HEK293 (cell line): ENCODE measurements at regions not wholly inside any gene's neighbourhood (a gene's known extent, or its start where the extent isn't known, plus 50 kb on each side); places are given as distances from the start of the nearest gene placed in this dataset.

Experiments
- CTCF ChIA-PET: fragments of 350-600 bp; formaldehyde crosslinking; extraction: SDS; loops from one replicate; lab custom pipeline; 2021; ENCODE audit warnings: antibody characterized with exemption; lab: Yijun Ruan, JAX
- POLR2A ChIA-PET: fragments of 300-600 bp; formaldehyde crosslinking; extraction: SDS; loops from one replicate; lab custom pipeline; 2020; ENCODE audit warnings: antibody characterized with exemption, inconsistent platforms; lab: Yijun Ruan, JAX
- H3K27ac ChIP-seq: fragments of 200-500 bp; sonication (Bioruptor generic); 2 replicates; pipeline ENCODE4 v1.5.1; 2014; ENCODE audit warnings: low read depth, low read length, control low read depth, inconsistent platforms; ENCODE audit errors: extremely low read depth
- H3K36me3 ChIP-seq, 2 experiments: fragments of 200-500 bp in 1 of 2; sonication (Bioruptor generic) in 1 of 2; 1 replicate in 1 of 2; 2 replicates in 1 of 2; pipeline ENCODE4 v1.5.1; 2014 to 2017; ENCODE audit warnings: inconsistent platforms in 2 of 2, low read length in 2 of 2; ENCODE audit not compliant: control insufficient read depth in 2 of 2, insufficient read depth in 1 of 2
- H3K4me1 ChIP-seq: fragments of 200-500 bp; sonication (Bioruptor generic); 2 replicates; pipeline ENCODE4 v1.5.1; 2014; ENCODE audit warnings: mild to moderate bottlenecking, low read length, inconsistent platforms; ENCODE audit not compliant: control insufficient read depth, insufficient read depth
- H3K4me3 ChIP-seq: 2 replicates; pipeline ENCODE4 v1.5.1; 2011; ENCODE audit warnings: low read depth, mild to moderate bottlenecking, control low read depth, low read length, moderate library complexity
- H3K9me3 ChIP-seq: fragments of 200-500 bp; sonication (Bioruptor generic); 2 replicates; pipeline ENCODE4 v1.5.1; 2014; ENCODE audit warnings: low read depth, low read length, inconsistent platforms; ENCODE audit not compliant: control insufficient read depth, insufficient read depth
- ATF2 ChIP-seq: fragments of 450-650 bp; formaldehyde crosslinking; IDR thresholded peaks from 2 replicates; pipeline ENCODE4 v1.5.1; 2016; ENCODE audit warnings: missing biosample characterization, missing genetic modification characterization, low read depth
- BCL6B ChIP-seq: fragments of 450-650 bp; formaldehyde crosslinking; IDR thresholded peaks from 2 replicates; pipeline ENCODE4 v1.5.1; 2017; ENCODE audit warnings: missing biosample characterization, missing genetic modification characterization
- REPIN1 ChIP-seq: fragments of 450-650 bp; formaldehyde crosslinking; IDR thresholded peaks from 2 replicates; pipeline ENCODE4 v1.5.1; 2017; ENCODE audit warnings: missing biosample characterization, missing genetic modification characterization, low read depth
- SALL2 ChIP-seq: fragments of 450-650 bp; formaldehyde crosslinking; IDR thresholded peaks from 2 replicates; pipeline ENCODE4 v1.5.0; 2017; ENCODE audit warnings: missing biosample characterization, mild to moderate bottlenecking, missing genetic modification characterization, borderline replicate concordance
- ZBTB17 ChIP-seq: fragments of 450-650 bp; formaldehyde crosslinking; IDR thresholded peaks from 2 replicates; pipeline ENCODE4 v1.5.1; 2016; ENCODE audit warnings: missing biosample characterization, missing genetic modification characterization
- ZBTB49 ChIP-seq: fragments of 450-650 bp; formaldehyde crosslinking; IDR thresholded peaks from 2 replicates; pipeline ENCODE4 v1.5.1; 2016; ENCODE audit warnings: missing biosample characterization, missing genetic modification characterization, low read depth
- ZFHX2 ChIP-seq: fragments of 450-650 bp; formaldehyde crosslinking; conservative IDR thresholded peaks from 2 replicates; pipeline ENCODE4 v1.5.1; 2016; ENCODE audit warnings: missing biosample characterization, missing genetic modification characterization
- ZNF148 ChIP-seq: fragments of 450-650 bp; formaldehyde crosslinking; IDR thresholded peaks from 2 replicates; pipeline ENCODE4 v1.5.0; 2017; ENCODE audit warnings: missing biosample characterization, missing genetic modification characterization, borderline replicate concordance
- ZNF184 ChIP-seq: fragments of 450-650 bp; IDR thresholded peaks from 2 replicates; pipeline ENCODE4 v1.5.1; 2018; ENCODE audit warnings: missing biosample characterization, mild to moderate bottlenecking, missing genetic modification characterization
- ZNF266 ChIP-seq: fragments of 450-650 bp; formaldehyde crosslinking; IDR thresholded peaks from 2 replicates; pipeline ENCODE4 v1.5.1; 2016; ENCODE audit warnings: missing biosample characterization, missing genetic modification characterization, low read depth
- ZNF654 ChIP-seq: fragments of 450-650 bp; formaldehyde crosslinking; IDR thresholded peaks from 2 replicates; pipeline ENCODE4 v1.5.1; 2016; ENCODE audit warnings: low read depth, missing biosample characterization, missing genetic modification characterization
- ZNF76 ChIP-seq: fragments of 450-650 bp; formaldehyde crosslinking; IDR thresholded peaks from 2 replicates; pipeline ENCODE4; 2016; ENCODE audit warnings: low read depth, missing biosample characterization, missing genetic modification characterization, borderline replicate concordance
- ZNF830 ChIP-seq: fragments of 450-650 bp; IDR thresholded peaks from 2 replicates; pipeline ENCODE4 v1.5.0; 2018; ENCODE audit warnings: missing biosample characterization, missing genetic modification characterization, low read depth, mild to moderate bottlenecking, moderate library complexity
- ZSCAN16 ChIP-seq: fragments of 450-650 bp; formaldehyde crosslinking; IDR thresholded peaks from 2 replicates; pipeline ENCODE4 v1.5.1; 2016; ENCODE audit warnings: missing biosample characterization, missing genetic modification characterization
- TF ChIP-seq, protein P1 (sequence below): fragments of 450-650 bp; formaldehyde crosslinking; IDR thresholded peaks from 2 replicates; pipeline ENCODE4 v1.5.1; 2016; ENCODE audit warnings: missing biosample characterization, missing genetic modification characterization
- TF ChIP-seq, protein P2 (sequence below): fragments of 450-650 bp; formaldehyde crosslinking; IDR thresholded peaks from 2 replicates; pipeline ENCODE4 v1.5.1; 2016; ENCODE audit warnings: missing biosample characterization, missing genetic modification characterization
- TF ChIP-seq, protein P3 (sequence below): fragments of 450-650 bp; formaldehyde crosslinking; IDR thresholded peaks from 2 replicates; pipeline ENCODE4 v1.5.1; 2016; ENCODE audit warnings: missing biosample characterization, missing genetic modification characterization
- TF ChIP-seq, protein P4 (sequence below): fragments of 450-650 bp; formaldehyde crosslinking; IDR thresholded peaks from 2 replicates; pipeline ENCODE4 v1.5.1; 2017; ENCODE audit warnings: missing biosample characterization, missing genetic modification characterization
- TF ChIP-seq, protein P5 (sequence below): fragments of 450-650 bp; formaldehyde crosslinking; IDR thresholded peaks from 2 replicates; pipeline ENCODE4 v1.5.1; 2016; ENCODE audit warnings: missing biosample characterization, missing genetic modification characterization

- Histone ChIP-seq H3K36me3 (no peaks in the 10 kb centered on the region), H3K4me3 (no peak overlapping the region), H3K27ac (no peak overlapping the region), H3K4me1 (no peaks in the 10 kb centered on the region), H3K9me3 (no peaks in the 10 kb centered on the region)
- no peak for TF ChIP-seq ZBTB49 (tag by site-specific recombination)
- TF ChIP-seq, protein P1, sequence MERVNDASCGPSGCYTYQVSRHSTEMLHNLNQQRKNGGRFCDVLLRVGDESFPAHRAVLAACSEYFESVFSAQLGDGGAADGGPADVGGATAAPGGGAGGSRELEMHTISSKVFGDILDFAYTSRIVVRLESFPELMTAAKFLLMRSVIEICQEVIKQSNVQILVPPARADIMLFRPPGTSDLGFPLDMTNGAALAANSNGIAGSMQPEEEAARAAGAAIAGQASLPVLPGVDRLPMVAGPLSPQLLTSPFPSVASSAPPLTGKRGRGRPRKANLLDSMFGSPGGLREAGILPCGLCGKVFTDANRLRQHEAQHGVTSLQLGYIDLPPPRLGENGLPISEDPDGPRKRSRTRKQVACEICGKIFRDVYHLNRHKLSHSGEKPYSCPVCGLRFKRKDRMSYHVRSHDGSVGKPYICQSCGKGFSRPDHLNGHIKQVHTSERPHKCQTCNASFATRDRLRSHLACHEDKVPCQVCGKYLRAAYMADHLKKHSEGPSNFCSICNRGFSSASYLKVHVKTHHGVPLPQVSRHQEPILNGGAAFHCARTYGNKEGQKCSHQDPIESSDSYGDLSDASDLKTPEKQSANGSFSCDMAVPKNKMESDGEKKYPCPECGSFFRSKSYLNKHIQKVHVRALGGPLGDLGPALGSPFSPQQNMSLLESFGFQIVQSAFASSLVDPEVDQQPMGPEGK (tag by site-specific recombination) = no peak
- no peak for TF ChIP-seq ZNF148 (tag by site-specific recombination)
- no peak for TF ChIP-seq ZSCAN16 (tag by site-specific recombination)
- TF ChIP-seq ZNF76 = no peak
- TF ChIP-seq, protein P2, sequence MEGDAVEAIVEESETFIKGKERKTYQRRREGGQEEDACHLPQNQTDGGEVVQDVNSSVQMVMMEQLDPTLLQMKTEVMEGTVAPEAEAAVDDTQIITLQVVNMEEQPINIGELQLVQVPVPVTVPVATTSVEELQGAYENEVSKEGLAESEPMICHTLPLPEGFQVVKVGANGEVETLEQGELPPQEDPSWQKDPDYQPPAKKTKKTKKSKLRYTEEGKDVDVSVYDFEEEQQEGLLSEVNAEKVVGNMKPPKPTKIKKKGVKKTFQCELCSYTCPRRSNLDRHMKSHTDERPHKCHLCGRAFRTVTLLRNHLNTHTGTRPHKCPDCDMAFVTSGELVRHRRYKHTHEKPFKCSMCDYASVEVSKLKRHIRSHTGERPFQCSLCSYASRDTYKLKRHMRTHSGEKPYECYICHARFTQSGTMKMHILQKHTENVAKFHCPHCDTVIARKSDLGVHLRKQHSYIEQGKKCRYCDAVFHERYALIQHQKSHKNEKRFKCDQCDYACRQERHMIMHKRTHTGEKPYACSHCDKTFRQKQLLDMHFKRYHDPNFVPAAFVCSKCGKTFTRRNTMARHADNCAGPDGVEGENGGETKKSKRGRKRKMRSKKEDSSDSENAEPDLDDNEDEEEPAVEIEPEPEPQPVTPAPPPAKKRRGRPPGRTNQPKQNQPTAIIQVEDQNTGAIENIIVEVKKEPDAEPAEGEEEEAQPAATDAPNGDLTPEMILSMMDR = no peak
- no peak for TF ChIP-seq ZNF266 (tag by site-specific recombination)
- TF ChIP-seq SALL2 = no peak
- no peak for TF ChIP-seq ZFHX2
- TF ChIP-seq ZNF830 (tag by site-specific recombination) = no peak
- no peak for TF ChIP-seq REPIN1
- no peak for TF ChIP-seq BCL6B (tag by site-specific recombination)
- ChIA-PET CTCF (interaction anchor here (0.7 kb wide), 1 partner anchor 14 kb away, joined by 3 read pairs; no protein-coding TSS in a partner anchor), POLR2A (no interaction called here)
Observed at GRCh38 chr4:149933883-149934282, 118.2 kb upstream of the IQCM start.

- H3K9me3 ChIP-seq = no peaks in the 10 kb centered on the region
- POLR2A ChIA-PET = no interaction called here
- no peaks in the 10 kb centered on the region for H3K4me1 ChIP-seq
- H3K27ac ChIP-seq = no peak overlapping the region
- no peak overlapping the region for H3K4me3 ChIP-seq
- CTCF ChIA-PET = interaction anchor here (0.6 kb wide), 1 partner anchor 475 kb away, joined by 3 read pairs; no protein-coding TSS in a partner anchor
- H3K36me3 ChIP-seq = no peaks in the 10 kb centered on the region
- TF ChIP-seq ATF2 (no peak), ZNF654 (no peak), ZNF184 (tag by site-specific recombination) (no peak), ZBTB17 (tag by site-specific recombination) (no peak)
- TF ChIP-seq, protein P3, sequence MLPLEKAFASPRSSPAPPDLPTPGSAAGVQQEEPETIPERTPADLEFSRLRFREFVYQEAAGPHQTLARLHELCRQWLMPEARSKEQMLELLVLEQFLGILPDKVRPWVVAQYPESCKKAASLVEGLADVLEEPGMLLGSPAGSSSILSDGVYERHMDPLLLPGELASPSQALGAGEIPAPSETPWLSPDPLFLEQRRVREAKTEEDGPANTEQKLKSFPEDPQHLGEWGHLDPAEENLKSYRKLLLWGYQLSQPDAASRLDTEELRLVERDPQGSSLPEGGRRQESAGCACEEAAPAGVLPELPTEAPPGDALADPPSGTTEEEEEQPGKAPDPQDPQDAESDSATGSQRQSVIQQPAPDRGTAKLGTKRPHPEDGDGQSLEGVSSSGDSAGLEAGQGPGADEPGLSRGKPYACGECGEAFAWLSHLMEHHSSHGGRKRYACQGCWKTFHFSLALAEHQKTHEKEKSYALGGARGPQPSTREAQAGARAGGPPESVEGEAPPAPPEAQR (tag by site-specific recombination) = no peak
- TF ChIP-seq, protein P4, sequence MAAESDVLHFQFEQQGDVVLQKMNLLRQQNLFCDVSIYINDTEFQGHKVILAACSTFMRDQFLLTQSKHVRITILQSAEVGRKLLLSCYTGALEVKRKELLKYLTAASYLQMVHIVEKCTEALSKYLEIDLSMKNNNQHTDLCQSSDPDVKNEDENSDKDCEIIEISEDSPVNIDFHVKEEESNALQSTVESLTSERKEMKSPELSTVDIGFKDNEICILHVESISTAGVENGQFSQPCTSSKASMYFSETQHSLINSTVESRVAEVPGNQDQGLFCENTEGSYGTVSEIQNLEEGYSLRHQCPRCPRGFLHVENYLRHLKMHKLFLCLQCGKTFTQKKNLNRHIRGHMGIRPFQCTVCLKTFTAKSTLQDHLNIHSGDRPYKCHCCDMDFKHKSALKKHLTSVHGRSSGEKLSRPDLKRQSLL = no peak
- TF ChIP-seq, protein P5, sequence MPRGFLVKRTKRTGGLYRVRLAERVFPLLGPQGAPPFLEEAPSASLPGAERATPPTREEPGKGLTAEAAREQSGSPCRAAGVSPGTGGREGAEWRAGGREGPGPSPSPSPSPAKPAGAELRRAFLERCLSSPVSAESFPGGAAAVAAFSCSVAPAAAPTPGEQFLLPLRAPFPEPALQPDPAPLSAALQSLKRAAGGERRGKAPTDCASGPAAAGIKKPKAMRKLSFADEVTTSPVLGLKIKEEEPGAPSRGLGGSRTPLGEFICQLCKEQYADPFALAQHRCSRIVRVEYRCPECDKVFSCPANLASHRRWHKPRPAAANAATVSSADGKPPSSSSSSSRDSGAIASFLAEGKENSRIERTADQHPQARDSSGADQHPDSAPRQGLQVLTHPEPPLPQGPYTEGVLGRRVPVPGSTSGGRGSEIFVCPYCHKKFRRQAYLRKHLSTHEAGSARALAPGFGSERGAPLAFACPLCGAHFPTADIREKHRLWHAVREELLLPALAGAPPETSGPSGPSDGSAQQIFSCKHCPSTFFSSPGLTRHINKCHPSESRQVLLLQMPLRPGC (tag by site-specific recombination) = no peak
Observed at GRCh38 chr4:149949381-149949780, 128.9 kb upstream of the DCLK2 start.
